HCT116 (cell line): ENCODE measurements at regions not wholly inside any gene's neighbourhood (a gene's known extent, or its start where the extent isn't known, plus 50 kb on each side); places are given as distances from the start of the nearest gene placed in this dataset.

Source experiments
- ATAC-seq: fragments of 200-7000 bp; cut with Tn5 transposase; 2 replicates; pipeline ENCODE4 v1.9.1; 2020; ENCODE audit warnings: mild to moderate bottlenecking, moderate library complexity
- BruUV-seq: library from RNA; stranded (reverse); fragments of 400-500 nt; replicated peaks from 2 replicates; lab custom pipeline; 2021; lab: Mats Ljungman, UMichigan
- CTCF ChIA-PET: fragments of 300-600 bp; sonication (Branson Sonifier 250); formaldehyde crosslinking; loops from one replicate; lab custom pipeline; 2021; ENCODE audit warnings: antibody characterized with exemption; lab: Charles Lee
- POLR2A ChIA-PET: fragments of 300-600, 350-600 bp; sonication (Branson Sonifier 250); formaldehyde crosslinking; loops from one replicate; lab custom pipeline; 2021; ENCODE audit warnings: antibody characterized with exemption; lab: Charles Lee
- RAD21 ChIA-PET, 2 experiments: fragments of 300-600 bp; sonication (Branson Sonifier 250); formaldehyde crosslinking; loops; one replicate each; lab custom pipeline; 2023; ENCODE audit warnings: low total read pairs in 2 of 2; ENCODE audit not compliant: uncharacterized antibody in 2 of 2, unreplicated experiment in 2 of 2, low non-redundant PET in 1 of 2; lab: Charles Lee
- DNase-seq: peaks from one replicate; pipeline ENCODE4 v3.0.0-alpha.2; 2010; ENCODE audit warnings: low read depth, low spot score
- H2AFZ ChIP-seq: fragments of 200-600 bp; shearing (Covaris generic), sonication (generic); 2 replicates; pipeline ENCODE4 v1.6.1; 2017; ENCODE audit warnings: low read depth, mixed run types, mixed read lengths, antibody characterized with exemption, low read length; ENCODE audit not compliant: poor library complexity, severe bottlenecking
- H3K27ac ChIP-seq: 2 replicates; pipeline ENCODE4 v1.5.1; 2012; ENCODE audit warnings: low read depth, low read length
- H3K27me3 ChIP-seq: fragments of 200-600 bp; sonication (generic); 2 replicates; pipeline ENCODE4 v1.6.1; 2016; ENCODE audit warnings: mixed run types, low read length, mixed read lengths; ENCODE audit not compliant: insufficient read depth
- H3K36me3 ChIP-seq, 2 experiments: fragments of 200-500 bp in 1 of 2; fragments of 200-600 bp in 1 of 2; sonication (Bioruptor generic) in 1 of 2; sonication (generic) in 1 of 2; 2 replicates each; pipeline versions ENCODE4 v1.5.1 to v1.6.1; 2014 to 2016; ENCODE audit warnings: low read length in 2 of 2, inconsistent platforms in 1 of 2, mixed read lengths in 1 of 2, mixed run types in 1 of 2; ENCODE audit not compliant: insufficient read depth in 2 of 2, control insufficient read depth in 1 of 2
- H3K4me1 ChIP-seq, 2 experiments: fragments of 200-600 bp in 1 of 2; sonication (generic) in 1 of 2; 2 replicates each; pipeline versions ENCODE4 v1.5.1 to v1.6.1; 2012 to 2017; ENCODE audit warnings: low read length in 2 of 2, inconsistent platforms in 1 of 2, mild to moderate bottlenecking in 1 of 2, mixed read lengths in 1 of 2, mixed run types in 1 of 2, moderate library complexity in 1 of 2; ENCODE audit not compliant: insufficient read depth in 2 of 2, control insufficient read depth in 1 of 2
- H3K4me2 ChIP-seq: fragments of 200-600 bp; sonication (generic); 2 replicates; pipeline ENCODE4 v1.6.1; 2017; ENCODE audit warnings: mixed run types, low read length, mixed read lengths
- H3K4me3 ChIP-seq, 2 experiments: fragments of 200-600 bp in 1 of 2; sonication (generic) in 1 of 2; replicated peaks in 1 of 2; 2 replicates each; pipeline ENCODE4 v1.5.1; 2011 to 2016; ENCODE audit warnings: low read length in 2 of 2, control low read depth in 1 of 2, low read depth in 1 of 2, mild to moderate bottlenecking in 1 of 2, mixed read lengths in 1 of 2, mixed run types in 1 of 2
- H3K79me2 ChIP-seq: fragments of 200-600 bp; sonication (generic); 2 replicates; pipeline ENCODE4 v1.6.1; 2017; ENCODE audit warnings: mild to moderate bottlenecking, mixed run types, low read length, moderate library complexity, mixed read lengths; ENCODE audit not compliant: insufficient read depth
- H3K9ac ChIP-seq: fragments of 200-600 bp; sonication (generic); 2 replicates; pipeline ENCODE4 v1.6.1; 2016; ENCODE audit warnings: low read length, mixed read lengths
- H3K9me2 ChIP-seq: fragments of 200-600 bp; sonication (generic), shearing (Covaris generic); 2 replicates; pipeline ENCODE4 v1.6.1; 2017; ENCODE audit warnings: mixed run types, mild to moderate bottlenecking, moderate library complexity; ENCODE audit not compliant: insufficient read depth
- H3K9me3 ChIP-seq, 2 experiments: fragments of 200-500 bp in 1 of 2; fragments of 200-600 bp in 1 of 2; sonication (Bioruptor generic) in 1 of 2; sonication (generic) in 1 of 2; 2 replicates each; pipeline ENCODE4 v1.6.1; 2014 to 2017; ENCODE audit warnings: low read length in 2 of 2, mixed read lengths in 2 of 2, inconsistent platforms in 1 of 2, low read depth in 1 of 2, mild to moderate bottlenecking in 1 of 2, mixed run types in 1 of 2, moderate library complexity in 1 of 2; ENCODE audit not compliant: control insufficient read depth in 1 of 2, insufficient read depth in 1 of 2
- H4K20me1 ChIP-seq: fragments of 200-600 bp; sonication (generic), shearing (Covaris generic); 2 replicates; pipeline ENCODE4 v1.6.1; 2017; ENCODE audit warnings: mixed run types, mild to moderate bottlenecking, moderate library complexity; ENCODE audit not compliant: insufficient read depth
- CTCF ChIP-seq, 3 experiments: fragments of 200-600 bp in 1 of 3; sonication (generic) in 1 of 3; IDR thresholded peaks in 2 of 3; conservative IDR thresholded peaks in 1 of 3; 2 replicates each; pipeline ENCODE4 v1.5.1; 2012 to 2017; ENCODE audit warnings: low read depth in 2 of 3, low read length in 2 of 3, antibody characterized with exemption in 1 of 3, borderline replicate concordance in 1 of 3, control low read depth in 1 of 3, mild to moderate bottlenecking in 1 of 3, mixed read lengths in 1 of 3, mixed run types in 1 of 3, moderate library complexity in 1 of 3; ENCODE audit not compliant: insufficient read depth in 1 of 3
- ELF1 ChIP-seq: IDR thresholded peaks from 2 replicates; pipeline ENCODE4 v1.6.1; 2012; ENCODE audit warnings: low read depth, borderline replicate concordance
- EZH2phosphoT487 ChIP-seq: fragments of 200-600 bp; IDR thresholded peaks from 2 replicates; pipeline ENCODE4 v1.6.1; 2018; ENCODE audit warnings: antibody characterized with exemption, borderline replicate concordance
- FOSL1 ChIP-seq: IDR thresholded peaks from 2 replicates; pipeline ENCODE4 v1.6.1; 2012; ENCODE audit warnings: low read depth
- JUND ChIP-seq: IDR thresholded peaks from 2 replicates; pipeline ENCODE4 v1.6.1; 2012
- POLR2A ChIP-seq: IDR thresholded peaks from 2 replicates; pipeline ENCODE4 v1.7.0; 2011; ENCODE audit warnings: borderline replicate concordance; ENCODE audit not compliant: insufficient read depth, insufficient read length; ENCODE audit errors: extremely low read depth
- SIN3A ChIP-seq: IDR thresholded peaks from 2 replicates; pipeline ENCODE4 v1.6.1; 2012; ENCODE audit warnings: low read depth
- SRF ChIP-seq: IDR thresholded peaks from 2 replicates; pipeline ENCODE4 v1.6.1; 2012; ENCODE audit warnings: low read depth
- YY1 ChIP-seq: IDR thresholded peaks from 2 replicates; pipeline ENCODE4 v1.6.1; 2011; ENCODE audit warnings: low read length, low read depth, moderate library complexity, mild to moderate bottlenecking; ENCODE audit not compliant: insufficient replicate concordance; ENCODE audit errors: extremely low read depth
- ZBTB33 ChIP-seq: IDR thresholded peaks from 2 replicates; pipeline ENCODE4 v1.6.1; 2011; ENCODE audit warnings: mild to moderate bottlenecking, low read length, moderate library complexity; ENCODE audit not compliant: insufficient replicate concordance; ENCODE audit errors: extremely low read depth
- ZFX ChIP-seq: fragments of 450-650 bp; IDR thresholded peaks from 2 replicates; pipeline ENCODE4 v1.6.1; 2017
- intact Hi-C: fragments of 100-400 bp; cut with micrococcal nuclease; formaldehyde crosslinking; loops from 2 replicates; pipeline ENCODE4 v1.10.0; 2022
- TF ChIP-seq, protein P1 (sequence below): IDR thresholded peaks from 2 replicates; pipeline ENCODE4 v1.6.1; 2012
- TF ChIP-seq, protein P2 (sequence below): IDR thresholded peaks from 2 replicates; pipeline ENCODE4 v1.6.1; 2012; ENCODE audit warnings: low read depth
- TF ChIP-seq, protein P3 (sequence below): IDR thresholded peaks from 2 replicates; pipeline ENCODE4 v1.6.1; 2012

GRCh38 chr4:14064984-14065383 lies 437.5 kb upstream of the BOD1L1 start:
- Histone ChIP-seq H3K27ac (no peak overlapping the region), H3K4me2 (no peak overlapping the region), H3K79me2 (no peaks in the 10 kb centered on the region), H2AFZ (no peak overlapping the region), H3K4me1 (no peaks in the 10 kb centered on the region), H3K9me2 (no peaks in the 10 kb centered on the region), H3K27me3 (no peaks in the 10 kb centered on the region), H3K4me3 (no peak overlapping the region), H3K9ac (no peak overlapping the region), H4K20me1 (no peaks in the 10 kb centered on the region), H3K9me3 (peaks cover 0 to 18% of the 10 kb centered on the region in 2 experiments; a peak in 1 of 4 replicates), H3K36me3 (no peaks in the 10 kb centered on the region)
- no peak for ATAC-seq
- intact Hi-C loops, result no loop called here
- ChIA-PET POLR2A (no interaction called here), RAD21 (no interaction called here), CTCF (no interaction called here)
- no TSS peak for BruUV-seq
- TF ChIP-seq ELF1 (no peak), ZFX (no peak), FOSL1 (no peak), SIN3A (no peak), JUND (no peak), EZH2phosphoT487 (no peak), YY1 (no peak)
- TF ChIP-seq, protein P1, sequence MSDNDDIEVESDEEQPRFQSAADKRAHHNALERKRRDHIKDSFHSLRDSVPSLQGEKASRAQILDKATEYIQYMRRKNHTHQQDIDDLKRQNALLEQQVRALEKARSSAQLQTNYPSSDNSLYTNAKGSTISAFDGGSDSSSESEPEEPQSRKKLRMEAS, result no peak
- DNase-seq, result no peak

DNA sequence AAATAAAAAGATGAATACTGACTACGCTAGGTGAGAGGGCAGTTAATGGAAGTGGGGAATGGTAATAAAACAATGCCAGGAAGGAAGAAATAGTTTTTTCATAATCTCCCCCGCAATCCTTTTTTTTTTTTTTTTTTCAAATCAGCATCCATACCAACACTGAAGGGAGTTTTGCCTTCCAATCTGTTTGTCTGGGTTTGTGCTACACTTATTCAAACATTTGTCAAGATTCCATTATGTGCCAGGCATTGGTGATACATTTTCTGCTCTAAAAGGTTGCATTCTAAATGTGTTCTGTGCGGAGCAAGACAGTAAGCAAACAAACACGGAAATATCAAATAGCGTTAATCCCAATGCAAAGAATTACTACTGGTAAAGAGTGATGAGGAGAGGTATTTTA lies 437.9 kb upstream of the BOD1L1 start:
- no peaks in the 10 kb centered on the region for H3K36me3 ChIP-seq
- intact Hi-C loops, result no loop called here
- no peak overlapping the region for H3K9ac ChIP-seq
- no peak for ATAC-seq
- no peaks in the 10 kb centered on the region for H4K20me1 ChIP-seq
- no peaks in the 10 kb centered on the region for H3K9me2 ChIP-seq
- H2AFZ ChIP-seq, result no peak overlapping the region
- no peak overlapping the region for H3K27ac ChIP-seq
- no peaks in the 10 kb centered on the region for H3K4me1 ChIP-seq
- CTCF ChIA-PET, result no interaction called here
- POLR2A ChIA-PET, result no interaction called here
- H3K79me2 ChIP-seq, result no peaks in the 10 kb centered on the region
- RAD21 ChIA-PET, result no interaction called here
- H3K9me3 ChIP-seq, result peaks cover 0 to 18% of the 10 kb centered on the region in 2 experiments; a peak in 1 of 4 replicates
- H3K4me2 ChIP-seq, result no peak overlapping the region
- no peak overlapping the region for H3K4me3 ChIP-seq
- no peak for DNase-seq
- BruUV-seq, result no TSS peak
- H3K27me3 ChIP-seq, result no peaks in the 10 kb centered on the region
- TF ChIP-seq, protein P2, sequence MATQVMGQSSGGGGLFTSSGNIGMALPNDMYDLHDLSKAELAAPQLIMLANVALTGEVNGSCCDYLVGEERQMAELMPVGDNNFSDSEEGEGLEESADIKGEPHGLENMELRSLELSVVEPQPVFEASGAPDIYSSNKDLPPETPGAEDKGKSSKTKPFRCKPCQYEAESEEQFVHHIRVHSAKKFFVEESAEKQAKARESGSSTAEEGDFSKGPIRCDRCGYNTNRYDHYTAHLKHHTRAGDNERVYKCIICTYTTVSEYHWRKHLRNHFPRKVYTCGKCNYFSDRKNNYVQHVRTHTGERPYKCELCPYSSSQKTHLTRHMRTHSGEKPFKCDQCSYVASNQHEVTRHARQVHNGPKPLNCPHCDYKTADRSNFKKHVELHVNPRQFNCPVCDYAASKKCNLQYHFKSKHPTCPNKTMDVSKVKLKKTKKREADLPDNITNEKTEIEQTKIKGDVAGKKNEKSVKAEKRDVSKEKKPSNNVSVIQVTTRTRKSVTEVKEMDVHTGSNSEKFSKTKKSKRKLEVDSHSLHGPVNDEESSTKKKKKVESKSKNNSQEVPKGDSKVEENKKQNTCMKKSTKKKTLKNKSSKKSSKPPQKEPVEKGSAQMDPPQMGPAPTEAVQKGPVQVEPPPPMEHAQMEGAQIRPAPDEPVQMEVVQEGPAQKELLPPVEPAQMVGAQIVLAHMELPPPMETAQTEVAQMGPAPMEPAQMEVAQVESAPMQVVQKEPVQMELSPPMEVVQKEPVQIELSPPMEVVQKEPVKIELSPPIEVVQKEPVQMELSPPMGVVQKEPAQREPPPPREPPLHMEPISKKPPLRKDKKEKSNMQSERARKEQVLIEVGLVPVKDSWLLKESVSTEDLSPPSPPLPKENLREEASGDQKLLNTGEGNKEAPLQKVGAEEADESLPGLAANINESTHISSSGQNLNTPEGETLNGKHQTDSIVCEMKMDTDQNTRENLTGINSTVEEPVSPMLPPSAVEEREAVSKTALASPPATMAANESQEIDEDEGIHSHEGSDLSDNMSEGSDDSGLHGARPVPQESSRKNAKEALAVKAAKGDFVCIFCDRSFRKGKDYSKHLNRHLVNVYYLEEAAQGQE, result no peak
- TF ChIP-seq, protein P1, result no peak
- TF ChIP-seq SRF (no peak), POLR2A (no peak), CTCF (IDR thresholded peaks at IDR 0.05 in 2 of 3, conservative IDR thresholded peaks at IDR 0.05 in 1 of 3; ENCODE audit: borderline replicate concordance in 1 of 3, insufficient read depth in 1 of 3, low read depth in 2 of 3, low read length in 2 of 3) (no peak), ZBTB33 (no peak)
- TF ChIP-seq, protein P3, sequence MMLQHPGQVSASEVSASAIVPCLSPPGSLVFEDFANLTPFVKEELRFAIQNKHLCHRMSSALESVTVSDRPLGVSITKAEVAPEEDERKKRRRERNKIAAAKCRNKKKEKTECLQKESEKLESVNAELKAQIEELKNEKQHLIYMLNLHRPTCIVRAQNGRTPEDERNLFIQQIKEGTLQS, result no peak
